Endothelial cell of umbilical vein (primary cell): ENCODE measurements at regions not wholly inside any gene's neighbourhood (a gene's known extent, or its start where the extent isn't known, plus 50 kb on each side); places are given as distances from the start of the nearest gene placed in this dataset.

Experiments used
- BruUV-seq: library from RNA; stranded (reverse); fragments of 400-500 nt; replicated peaks from 2 replicates; lab custom pipeline; 2021; lab: Mats Ljungman, UMichigan
- CTCF ChIA-PET: fragments of 300-600, 350-600 bp; sonication (Branson Sonifier 250); formaldehyde crosslinking; loops from one replicate; lab custom pipeline; 2021; ENCODE audit warnings: antibody characterized with exemption, inconsistent platforms; lab: Charles Lee
- POLR2A ChIA-PET: fragments of 300-600, 350-600 bp; sonication (Branson Sonifier 250); formaldehyde crosslinking; loops from one replicate; lab custom pipeline; 2021; ENCODE audit warnings: antibody characterized with exemption, inconsistent platforms; lab: Charles Lee
- DNase-seq: peaks from one replicate; pipeline ENCODE4 v3.0.0-alpha.2; 2011; ENCODE audit warnings: low read depth, low spot score
- FAIRE-seq: peaks from 2 replicates; lab custom pipeline; 2011; peaks lifted over from hg19 to GRCh38; lab: Jason Lieb, UNC
- H2AFZ ChIP-seq: 2 replicates; pipeline ENCODE4 v1.6.0; 2012; ENCODE audit warnings: low read depth, low read length, control low read depth, inconsistent platforms
- H3K27ac ChIP-seq: 2 replicates; pipeline ENCODE4 v1.5.1; 2011; ENCODE audit warnings: low read depth, mild to moderate bottlenecking, control low read depth, low read length, moderate library complexity; ENCODE audit not compliant: insufficient read depth
- H3K27me3 ChIP-seq, 2 experiments: 2 replicates each; pipeline versions ENCODE4 v1.6.0 to v1.6.1; 2011; ENCODE audit warnings: low read length in 2 of 2, mixed read lengths in 1 of 2; ENCODE audit not compliant: control insufficient read depth in 2 of 2, insufficient read depth in 2 of 2
- H3K36me3 ChIP-seq, 2 experiments: 2 replicates in 1 of 2; 3 replicates in 1 of 2; pipeline ENCODE4 v1.5.1; 2011; ENCODE audit warnings: low read length in 2 of 2, mild to moderate bottlenecking in 1 of 2, moderate library complexity in 1 of 2; ENCODE audit not compliant: control insufficient read depth in 2 of 2, insufficient read depth in 2 of 2; ENCODE audit errors: extremely low read depth in 1 of 2
- H3K4me1 ChIP-seq: 3 replicates; pipeline ENCODE4 v1.5.1; 2011; ENCODE audit warnings: mild to moderate bottlenecking, low read length; ENCODE audit not compliant: control insufficient read depth, insufficient read depth; ENCODE audit errors: extremely low read depth
- H3K4me2 ChIP-seq: 2 replicates; pipeline ENCODE4 v1.6.1; 2011; ENCODE audit warnings: low read length, control low read depth, mixed read lengths; ENCODE audit not compliant: insufficient read depth
- H3K4me3 ChIP-seq, 3 experiments: fragments of 200-600 bp in 1 of 3; sonication (generic), shearing (Covaris generic) in 1 of 3; replicated peaks in 1 of 3; 2 replicates each; pipeline ENCODE4 v1.5.1; 2011 to 2016; ENCODE audit warnings: control low read depth in 3 of 3, low read length in 3 of 3, mild to moderate bottlenecking in 2 of 3, inconsistent platforms in 1 of 3, low read depth in 1 of 3, moderate library complexity in 1 of 3; ENCODE audit not compliant: insufficient read depth in 1 of 3
- H3K79me2 ChIP-seq: 2 replicates; pipeline ENCODE4 v1.6.0; 2012; ENCODE audit warnings: low read length, inconsistent platforms; ENCODE audit not compliant: control insufficient read depth, insufficient read depth
- H3K9ac ChIP-seq: replicated peaks from 2 replicates; pipeline ENCODE3; 2011; ENCODE audit warnings: low read length, control low read depth; ENCODE audit not compliant: insufficient read depth; ENCODE audit errors: extremely low read depth
- H3K9me1 ChIP-seq: replicated peaks from 3 replicates; pipeline ENCODE4 v1.6.0; 2011; ENCODE audit warnings: mild to moderate bottlenecking, low read length; ENCODE audit not compliant: control insufficient read depth, insufficient read depth; ENCODE audit errors: extremely low read depth
- H3K9me3 ChIP-seq: replicated peaks from 2 replicates; pipeline ENCODE4 v1.5.1; 2012; ENCODE audit warnings: low read length, inconsistent platforms; ENCODE audit not compliant: control insufficient read depth, insufficient read depth
- H4K20me1 ChIP-seq: replicated peaks from 2 replicates; pipeline ENCODE3; 2011; ENCODE audit warnings: mild to moderate bottlenecking, low read length; ENCODE audit not compliant: control insufficient read depth, insufficient read depth; ENCODE audit errors: extremely low read depth
- FOS ChIP-seq: IDR thresholded peaks from 2 replicates; pipeline ENCODE4 v1.6.1; 2011; ENCODE audit warnings: mild to moderate bottlenecking, low read length, moderate library complexity, borderline replicate concordance; ENCODE audit not compliant: insufficient read depth
- GATA2 ChIP-seq: IDR thresholded peaks from 2 replicates; pipeline ENCODE4 v1.7.0; 2011; ENCODE audit warnings: low read depth, mild to moderate bottlenecking, moderate library complexity, mixed read lengths, low read length; ENCODE audit not compliant: insufficient read length, insufficient read depth
- MYC ChIP-seq: IDR thresholded peaks from one replicate; pipeline ENCODE4 v1.6.1; 2011; ENCODE audit warnings: mild to moderate bottlenecking, low read depth, low read length
- POLR2A ChIP-seq: IDR thresholded peaks from 2 replicates; pipeline ENCODE4 v1.6.1; 2012; ENCODE audit warnings: low read depth, mild to moderate bottlenecking, control low read depth, low read length
- POLR2AphosphoS5 ChIP-seq: IDR thresholded peaks from 2 replicates; pipeline ENCODE4 v1.6.1; 2012; ENCODE audit warnings: low read depth, mild to moderate bottlenecking, control low read depth, low read length, moderate library complexity; ENCODE audit not compliant: insufficient read depth
- dilution Hi-C: fragments of 300-500 bp; cut with MboI; formaldehyde crosslinking; loops from one replicate; pipeline ENCODE4 v1.15.0; 2019; ENCODE audit warnings: low sequenced_read_pairs; ENCODE audit not compliant: extremely low pct_ligation_motif_present
- intact Hi-C: fragments of 100-400 bp; cut with micrococcal nuclease; formaldehyde crosslinking; loops from one replicate; pipeline ENCODE4 v1.10.0; 2022
- TF ChIP-seq, protein P1 (sequence below): IDR thresholded peaks from 2 replicates; pipeline ENCODE4 v1.6.1; 2011; ENCODE audit not compliant: insufficient read depth, insufficient read length
- TF ChIP-seq, protein P2 (sequence below), 2 donors: IDR thresholded peaks; 1 replicate in 1 of 2; 2 replicates in 1 of 2; pipeline ENCODE4 v1.5.1; 2011; ENCODE audit warnings: low read length in 2 of 2, mild to moderate bottlenecking in 2 of 2, moderate library complexity in 2 of 2, control low read depth in 1 of 2, inconsistent platforms in 1 of 2, low read depth in 1 of 2; ENCODE audit not compliant: insufficient read depth in 1 of 2; ENCODE audit errors: extremely low read depth in 1 of 2

DNA sequence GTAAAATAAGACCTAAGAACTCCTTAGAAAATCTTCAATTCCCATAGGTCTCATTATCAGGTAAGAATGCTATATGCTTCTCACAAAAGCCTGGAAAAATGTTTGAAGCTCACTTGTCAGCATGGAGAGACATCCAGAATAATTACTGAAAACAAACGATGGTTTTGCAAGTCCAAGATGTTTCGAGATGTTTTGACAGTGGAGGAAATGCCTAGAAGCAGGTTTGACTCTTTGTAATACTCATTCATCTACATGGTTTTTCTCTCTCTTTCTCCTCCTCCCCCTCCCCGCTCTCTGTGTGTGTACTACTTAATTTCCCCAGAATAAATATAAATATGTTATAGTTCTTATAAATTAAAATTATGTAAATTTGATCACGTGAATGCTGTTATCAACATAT, 131.9 kb upstream of the NR3C2 start:
- Histone ChIP-seq H3K4me1 (no peaks in the 10 kb centered on the region), H3K79me2 (no peaks in the 10 kb centered on the region), H3K9me3 (no peaks in the 10 kb centered on the region), H3K27ac (no peak overlapping the region), H3K4me2 (no peak overlapping the region), H3K4me3 (no peak overlapping the region), H3K27me3 (no peaks in the 10 kb centered on the region), H4K20me1 (no peaks in the 10 kb centered on the region), H3K36me3 (no peaks in the 10 kb centered on the region), H3K9ac (no peak overlapping the region), H3K9me1 (no peaks in the 10 kb centered on the region), H2AFZ (no peak overlapping the region)
- intact Hi-C loops (no loop called here), dilution Hi-C loops (no loop called here)
- CTCF ChIA-PET = interaction anchor here (0.9 kb wide), 1 partner anchor 8 kb away, joined by 4 read pairs; no protein-coding TSS in a partner anchor
- POLR2A ChIA-PET = no interaction called here
- TF ChIP-seq GATA2 (no peak), POLR2A (no peak), MYC (no peak), POLR2AphosphoS5 (no peak), FOS (no peak)
- TF ChIP-seq, protein P1, sequence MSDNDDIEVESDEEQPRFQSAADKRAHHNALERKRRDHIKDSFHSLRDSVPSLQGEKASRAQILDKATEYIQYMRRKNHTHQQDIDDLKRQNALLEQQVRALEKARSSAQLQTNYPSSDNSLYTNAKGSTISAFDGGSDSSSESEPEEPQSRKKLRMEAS = no peak
- TF ChIP-seq, protein P2, sequence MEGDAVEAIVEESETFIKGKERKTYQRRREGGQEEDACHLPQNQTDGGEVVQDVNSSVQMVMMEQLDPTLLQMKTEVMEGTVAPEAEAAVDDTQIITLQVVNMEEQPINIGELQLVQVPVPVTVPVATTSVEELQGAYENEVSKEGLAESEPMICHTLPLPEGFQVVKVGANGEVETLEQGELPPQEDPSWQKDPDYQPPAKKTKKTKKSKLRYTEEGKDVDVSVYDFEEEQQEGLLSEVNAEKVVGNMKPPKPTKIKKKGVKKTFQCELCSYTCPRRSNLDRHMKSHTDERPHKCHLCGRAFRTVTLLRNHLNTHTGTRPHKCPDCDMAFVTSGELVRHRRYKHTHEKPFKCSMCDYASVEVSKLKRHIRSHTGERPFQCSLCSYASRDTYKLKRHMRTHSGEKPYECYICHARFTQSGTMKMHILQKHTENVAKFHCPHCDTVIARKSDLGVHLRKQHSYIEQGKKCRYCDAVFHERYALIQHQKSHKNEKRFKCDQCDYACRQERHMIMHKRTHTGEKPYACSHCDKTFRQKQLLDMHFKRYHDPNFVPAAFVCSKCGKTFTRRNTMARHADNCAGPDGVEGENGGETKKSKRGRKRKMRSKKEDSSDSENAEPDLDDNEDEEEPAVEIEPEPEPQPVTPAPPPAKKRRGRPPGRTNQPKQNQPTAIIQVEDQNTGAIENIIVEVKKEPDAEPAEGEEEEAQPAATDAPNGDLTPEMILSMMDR (IDR thresholded peaks at IDR 0.05; ENCODE audit: extremely low read depth in 1 of 2, insufficient read depth in 1 of 2, low read depth in 1 of 2, low read length in 2 of 2) = no peak
- FAIRE-seq (no peak), DNase-seq (no peak)
- no TSS peak for BruUV-seq
